GM18951 (cell line): ENCODE measurements at regions not wholly inside any gene's neighbourhood (a gene's known extent, or its start where the extent isn't known, plus 50 kb on each side); places are given as distances from the start of the nearest gene placed in this dataset.
"Not testable (repeated sequence)": the region's sequence is repeated elsewhere in the genome, so short reads cannot be mapped to it uniquely, and the experiment has no call there.

ENCODE experiments used
- POLR2A ChIP-seq: IDR thresholded peaks from 4 replicates; pipeline ENCODE4 v1.6.1; 2011; ENCODE audit warnings: mild to moderate bottlenecking; ENCODE audit not compliant: insufficient read length, insufficient read depth; ENCODE audit errors: extremely low read depth
- in situ Hi-C: fragments of 300-500 bp; cut with MboI; formaldehyde crosslinking; loops from one replicate; pipeline ENCODE4 v1.12.0; 2022; ENCODE audit warnings: low sequenced_read_pairs, mixed read lengths, inconsistent platforms; ENCODE audit not compliant: unreplicated experiment

- in situ Hi-C loops, result no loop called here
- no peak for TF ChIP-seq POLR2A
These were observed 1723.6 kb upstream of the AGA start for GRCh38 chr4:179165862-179166261.

GRCh38 chr4:179170308-179170707 is 1728.1 kb upstream of the AGA start:
- in situ Hi-C loops, result not testable (repeated sequence)

GRCh38 chr4:179182741-179183140 is 1740.5 kb upstream of the AGA start:
- in situ Hi-C loops, result no loop called here
- no peak for TF ChIP-seq POLR2A

GRCh38 chr4:179195887-179196286 is 1753.7 kb upstream of the AGA start:
- in situ Hi-C loops, result no loop called here

GRCh38 chr4:179196511-179196910 is 1754.3 kb upstream of the AGA start:
- in situ Hi-C loops, result no loop called here
- TF ChIP-seq POLR2A, result no peak

More at GRCh38 chr4:179195887-179196286, 1753.7 kb upstream of the AGA start:
- TF ChIP-seq POLR2A, result no peak

GRCh38 chr4:179200681-179201080 is 1758.4 kb upstream of the AGA start:
- no peak for TF ChIP-seq POLR2A
- in situ Hi-C loops, result no loop called here

- in situ Hi-C loops, result no loop called here
- TF ChIP-seq POLR2A, result no peak
These were observed 1783.4 kb upstream of the AGA start for GRCh38 chr4:179225594-179225993.

- in situ Hi-C loops, result no loop called here
- TF ChIP-seq POLR2A, result no peak
These were observed 1806.6 kb upstream of the AGA start for GRCh38 chr4:179248821-179249220.

GRCh38 chr4:179268791-179269190 is 1826.6 kb upstream of the AGA start:
- in situ Hi-C loops, result no loop called here
- TF ChIP-seq POLR2A, result no peak

GRCh38 chr4:179272282-179272681 is 1830.0 kb upstream of the AGA start:
- TF ChIP-seq POLR2A, result no peak
- in situ Hi-C loops, result no loop called here

GRCh38 chr4:179278647-179279046 is 1836.4 kb upstream of the AGA start:
- no peak for TF ChIP-seq POLR2A
- in situ Hi-C loops, result no loop called here

- no peak for TF ChIP-seq POLR2A
- in situ Hi-C loops, result no loop called here
These were observed 1843.5 kb upstream of the AGA start for GRCh38 chr4:179285696-179286095.

GRCh38 chr4:179291657-179292056 is 1849.4 kb upstream of the AGA start:
- in situ Hi-C loops, result no loop called here
- TF ChIP-seq POLR2A, result no peak

- in situ Hi-C loops, result no loop called here
These were observed 1850.2 kb upstream of the AGA start for GRCh38 chr4:179292468-179292867.

More at GRCh38 chr4:179292468-179292867, 1850.2 kb upstream of the AGA start:
- no peak for TF ChIP-seq POLR2A
